Keratinocyte (primary cell): ENCODE measurements at regions not wholly inside any gene's neighbourhood (a gene's known extent, or its start where the extent isn't known, plus 50 kb on each side); places are given as distances from the start of the nearest gene placed in this dataset.

Experiments used
- DNase-seq: peaks from one replicate; pipeline ENCODE4 v3.0.0-alpha.2; 2011; ENCODE audit warnings: low read depth, missing footprints, low spot score
- FAIRE-seq: peaks from 2 replicates; lab custom pipeline; 2011; peaks lifted over from hg19 to GRCh38; lab: Jason Lieb, UNC
- H2AFZ ChIP-seq: 2 replicates; pipeline ENCODE4 v1.6.0; 2012; ENCODE audit warnings: low read length, control low read depth, inconsistent platforms; ENCODE audit not compliant: control insufficient read depth
- H3K27ac ChIP-seq: 2 replicates; pipeline ENCODE4 v1.5.1; 2011; ENCODE audit warnings: low read length; ENCODE audit not compliant: control insufficient read depth, insufficient read depth
- H3K27me3 ChIP-seq: 3 replicates; pipeline ENCODE4 v1.6.0; 2011; ENCODE audit warnings: low read length; ENCODE audit not compliant: control insufficient read depth, insufficient read depth; ENCODE audit errors: extremely low read depth
- H3K36me3 ChIP-seq, 2 experiments: 2 replicates in 1 of 2; 3 replicates in 1 of 2; pipeline ENCODE4 v1.5.1; 2011; ENCODE audit warnings: low read length in 2 of 2, mild to moderate bottlenecking in 1 of 2; ENCODE audit not compliant: control insufficient read depth in 2 of 2, insufficient read depth in 2 of 2; ENCODE audit errors: extremely low read depth in 1 of 2
- H3K4me1 ChIP-seq: 3 replicates; pipeline ENCODE4 v1.5.1; 2011; ENCODE audit warnings: low read length; ENCODE audit not compliant: control insufficient read depth, insufficient read depth; ENCODE audit errors: extremely low read depth
- H3K4me2 ChIP-seq: 3 replicates; pipeline ENCODE4 v1.6.0; 2011; ENCODE audit warnings: low read depth, low read length; ENCODE audit not compliant: control insufficient read depth, insufficient read depth; ENCODE audit errors: extremely low read depth
- H3K4me3 ChIP-seq, 3 experiments: fragments of 200-600 bp in 1 of 3; sonication (generic) in 1 of 3; 2 replicates in 2 of 3; 3 replicates in 1 of 3; pipeline ENCODE4 v1.5.1; 2011 to 2016; ENCODE audit warnings: low read length in 3 of 3, mild to moderate bottlenecking in 3 of 3, control low read depth in 2 of 3, inconsistent platforms in 1 of 3, low read depth in 1 of 3, mixed read lengths in 1 of 3, mixed run types in 1 of 3, moderate library complexity in 1 of 3; ENCODE audit not compliant: control insufficient read depth in 2 of 3, insufficient read depth in 2 of 3; ENCODE audit errors: extremely low read depth in 1 of 3
- H3K79me2 ChIP-seq: 2 replicates; pipeline ENCODE4 v1.6.0; 2012; ENCODE audit warnings: low read length; ENCODE audit not compliant: control insufficient read depth, insufficient read depth
- H3K9ac ChIP-seq: 3 replicates; pipeline ENCODE4 v1.6.0; 2011; ENCODE audit warnings: low read length; ENCODE audit not compliant: control insufficient read depth, insufficient read depth; ENCODE audit errors: extremely low read depth
- H3K9me1 ChIP-seq: 3 replicates; pipeline ENCODE4 v1.6.0; 2011; ENCODE audit warnings: low read length; ENCODE audit not compliant: control insufficient read depth, insufficient read depth; ENCODE audit errors: extremely low read depth
- H3K9me3 ChIP-seq: 2 replicates; pipeline ENCODE4 v1.5.1; 2012; ENCODE audit warnings: low read depth, low read length; ENCODE audit not compliant: control insufficient read depth
- H4K20me1 ChIP-seq: 3 replicates; pipeline ENCODE4 v1.6.0; 2011; ENCODE audit warnings: low read length; ENCODE audit not compliant: control insufficient read depth, insufficient read depth; ENCODE audit errors: extremely low read depth
- CTCF ChIP-seq, 3 experiments: IDR thresholded peaks in 1 of 3; conservative IDR thresholded peaks in 1 of 3; optimal IDR thresholded peaks in 1 of 3; 2 replicates in 2 of 3; 3 replicates in 1 of 3; pipeline versions ENCODE3 to v1.5.1; 2011; ENCODE audit warnings: low read length in 3 of 3, mild to moderate bottlenecking in 3 of 3, moderate library complexity in 2 of 3, control low read depth in 1 of 3, inconsistent platforms in 1 of 3; ENCODE audit not compliant: insufficient read depth in 2 of 3; ENCODE audit errors: extremely low read depth in 1 of 3
- EZH2 ChIP-seq: IDR thresholded peaks from one replicate; pipeline ENCODE4 v1.6.1; 2012; ENCODE audit warnings: inconsistent platforms, mild to moderate bottlenecking, low read length, moderate library complexity
- dilution Hi-C: fragments of 300-500 bp; cut with MboI; formaldehyde crosslinking; loops from one replicate; pipeline ENCODE4 v1.7.0; 2020; ENCODE audit warnings: low sequenced_read_pairs; ENCODE audit not compliant: extremely low pct_ligation_motif_present

- DNase-seq, result no peak
- no peak overlapping the region for H3K9ac ChIP-seq
- H3K36me3 ChIP-seq, result no peaks in the 10 kb centered on the region
- no peaks in the 10 kb centered on the region for H3K9me1 ChIP-seq
- no peaks in the 10 kb centered on the region for H3K79me2 ChIP-seq
- no peak overlapping the region for H2AFZ ChIP-seq
- H3K4me1 ChIP-seq, result no peaks in the 10 kb centered on the region
- dilution Hi-C loops, result no loop called here
- H3K9me3 ChIP-seq, result no peaks in the 10 kb centered on the region
- TF ChIP-seq EZH2, result no peak
- no peak for TF ChIP-seq CTCF (optimal IDR thresholded peaks at IDR 0.05 in 1 of 3, IDR thresholded peaks at IDR 0.05 in 1 of 3, conservative IDR thresholded peaks at IDR 0.05 in 1 of 3; ENCODE audit: extremely low read depth in 1 of 3, insufficient read depth in 2 of 3, low read length in 3 of 3)
- no peak overlapping the region for H3K4me2 ChIP-seq
- H3K4me3 ChIP-seq, result no peak overlapping the region
- no peaks in the 10 kb centered on the region for H4K20me1 ChIP-seq
- no peaks in the 10 kb centered on the region for H3K27me3 ChIP-seq
- FAIRE-seq, result no peak
- H3K27ac ChIP-seq, result no peak overlapping the region
Measured at GRCh38 chr14:98999345-98999744, 272.7 kb downstream of the BCL11B start.

- no peak for DNase-seq
- no peak overlapping the region for H3K4me2 ChIP-seq
- H3K27ac ChIP-seq, result no peak overlapping the region
- H3K27me3 ChIP-seq, result no peaks in the 10 kb centered on the region
- no peaks in the 10 kb centered on the region for H3K9me3 ChIP-seq
- no peaks in the 10 kb centered on the region for H3K9me1 ChIP-seq
- H3K9ac ChIP-seq, result no peak overlapping the region
- H3K4me3 ChIP-seq, result no peak overlapping the region
- no peaks in the 10 kb centered on the region for H3K4me1 ChIP-seq
- no peak overlapping the region for H2AFZ ChIP-seq
- TF ChIP-seq CTCF (optimal IDR thresholded peaks at IDR 0.05 in 1 of 3, IDR thresholded peaks at IDR 0.05 in 1 of 3, conservative IDR thresholded peaks at IDR 0.05 in 1 of 3; ENCODE audit: extremely low read depth in 1 of 3, insufficient read depth in 2 of 3, low read length in 3 of 3) (no peak), EZH2 (no peak)
- no peak for FAIRE-seq
- dilution Hi-C loops, result no loop called here
- H3K79me2 ChIP-seq, result no peaks in the 10 kb centered on the region
- no peaks in the 10 kb centered on the region for H4K20me1 ChIP-seq
- H3K36me3 ChIP-seq, result no peaks in the 10 kb centered on the region
Measured at GRCh38 chr14:98999901-99000300, 272.1 kb downstream of the BCL11B start.
